ENCODE measurements at regions not wholly inside any gene's neighbourhood (a gene's known extent, or its start where the extent isn't known, plus 50 kb on each side); places are given as distances from the start of the nearest gene placed in this dataset.

GRCh38 chr5:91642581-91642980 is 259.5 kb upstream of the ARRDC3 start:
- intact Hi-C loops (cut with DNase I) = no loop called here

GRCh38 chr5:91641730-91642350 is 258.7 kb upstream of the ARRDC3 start:
- Histone ChIP-seq H3K4me1 (no peaks in the 10 kb centered on the region), H3K27me3 (no peaks in the 10 kb centered on the region), H3K9me3 (no peaks in the 10 kb centered on the region), H3K36me3 (no peaks in the 10 kb centered on the region), H3K4me3 (no peak overlapping the region), H3K27ac (no peak overlapping the region)
- 0 to 2% methylated on average over 2 of the region's 2 CpGs for WGBS, 2 donors
- no peak for DNase-seq
- intact Hi-C loops (cut with DNase I) = no loop called here
- TF ChIP-seq CTCF (IDR thresholded peaks at IDR 0.05) = peak in 4 of 6 experiments; percentile 22 to 49 (median 36)
- no peak for TF ChIP-seq POLR2A (IDR thresholded peaks at IDR 0.05)

More at GRCh38 chr5:91642581-91642980, 259.5 kb upstream of the ARRDC3 start:
- H3K9me3 ChIP-seq = no peaks in the 10 kb centered on the region
- no peaks in the 10 kb centered on the region for H3K4me1 ChIP-seq
- H3K4me3 ChIP-seq = no peak overlapping the region
- TF ChIP-seq CTCF (IDR thresholded peaks at IDR 0.05) (no peak), POLR2A (IDR thresholded peaks at IDR 0.05) (no peak)
- no peaks in the 10 kb centered on the region for H3K27me3 ChIP-seq
- H3K36me3 ChIP-seq = no peaks in the 10 kb centered on the region
- 67 to 83% methylated on average over 5 of the region's 5 CpGs for WGBS, 2 donors
- no peak for DNase-seq
- H3K27ac ChIP-seq = no peak overlapping the region

- intact Hi-C loops (cut with DNase I) = no loop called here
- H3K27ac ChIP-seq = no peak overlapping the region
- H3K4me1 ChIP-seq = no peaks in the 10 kb centered on the region
- H3K4me3 ChIP-seq = no peak overlapping the region
- DNase-seq = no peak
- H3K36me3 ChIP-seq = no peaks in the 10 kb centered on the region
- 31 to 32% methylated on average over 3 of the region's 3 CpGs for WGBS, 2 donors
- TF ChIP-seq CTCF (IDR thresholded peaks at IDR 0.05) (no peak), POLR2A (IDR thresholded peaks at IDR 0.05) (no peak)
- H3K9me3 ChIP-seq = no peaks in the 10 kb centered on the region
- no peaks in the 10 kb centered on the region for H3K27me3 ChIP-seq
Measured at GRCh38 chr5:91639744-91640143, 256.6 kb upstream of the ARRDC3 start.

GRCh38 chr5:91638010-91638409 is 254.9 kb upstream of the ARRDC3 start:
- no peak overlapping the region for H3K4me3 ChIP-seq
- intact Hi-C loops (cut with DNase I) = no loop called here
- 92 to 100% methylated on average over 1 of the region's 1 CpG for WGBS, 2 donors
- H3K4me1 ChIP-seq = no peaks in the 10 kb centered on the region
- H3K27me3 ChIP-seq = no peaks in the 10 kb centered on the region
- no peaks in the 10 kb centered on the region for H3K36me3 ChIP-seq
- TF ChIP-seq POLR2A (IDR thresholded peaks at IDR 0.05) (no peak), CTCF (IDR thresholded peaks at IDR 0.05) (no peak)
- H3K27ac ChIP-seq = no peak overlapping the region
- DNase-seq = no peak
- no peaks in the 10 kb centered on the region for H3K9me3 ChIP-seq

- intact Hi-C loops (cut with DNase I) = no loop called here
- H3K4me1 ChIP-seq = no peaks in the 10 kb centered on the region
- H3K36me3 ChIP-seq = no peaks in the 10 kb centered on the region
- H3K27me3 ChIP-seq = no peaks in the 10 kb centered on the region
- H3K9me3 ChIP-seq = no peaks in the 10 kb centered on the region
- DNase-seq = no peak
- WGBS, 2 donors = 67 to 83% methylated on average over 4 of the region's 4 CpGs
- TF ChIP-seq POLR2A (IDR thresholded peaks at IDR 0.05) = no peak
- TF ChIP-seq CTCF (IDR thresholded peaks at IDR 0.05) = no peak
- no peak overlapping the region for H3K4me3 ChIP-seq
- no peak overlapping the region for H3K27ac ChIP-seq
Measured at GRCh38 chr5:91635950-91636734, 253.0 kb upstream of the ARRDC3 start.
